OCI-LY3 (cell line): ENCODE measurements at regions not wholly inside any gene's neighbourhood (a gene's known extent, or its start where the extent isn't known, plus 50 kb on each side); places are given as distances from the start of the nearest gene placed in this dataset.

Source experiments
- H2AFZ ChIP-seq: fragments of 200-600, 300-600 bp; shearing (Covaris generic); 2 replicates; pipeline ENCODE4 v1.6.0; 2014; ENCODE audit warnings: antibody characterized with exemption, low read depth, low read length
- H3K27ac ChIP-seq: fragments of 200-600, 300-600 bp; sonication (generic); 2 replicates; pipeline ENCODE4 v1.5.1; 2014; ENCODE audit warnings: mild to moderate bottlenecking, low read length, moderate library complexity, mixed read lengths
- H3K27me3 ChIP-seq: fragments of 200-600, 300-600 bp; sonication (generic); 2 replicates; pipeline ENCODE4 v1.6.1; 2014; ENCODE audit warnings: low read depth, low read length, mixed read lengths
- H3K36me3 ChIP-seq: fragments of 200-600, 300-600 bp; sonication (generic); replicated peaks from 2 replicates; pipeline ENCODE3; 2014; ENCODE audit warnings: low read depth, low read length, mixed read lengths
- H3K4me1 ChIP-seq: fragments of 300-600, 200-600 bp; sonication (generic); 2 replicates; pipeline ENCODE4 v1.6.1; 2014; ENCODE audit warnings: low read length, mixed read lengths
- H3K4me2 ChIP-seq: fragments of 200-600, 300-600 bp; sonication (generic); 2 replicates; pipeline ENCODE4 v1.6.1; 2014; ENCODE audit warnings: low read length, mixed read lengths
- H3K4me3 ChIP-seq: fragments of 300-600, 200-600 bp; sonication (generic); 2 replicates; pipeline ENCODE4 v1.5.1; 2014; ENCODE audit warnings: antibody characterized with exemption, mild to moderate bottlenecking, low read length, moderate library complexity
- H3K79me2 ChIP-seq: fragments of 300-600, 200-600 bp; shearing (Covaris generic); 2 replicates; pipeline ENCODE4 v1.6.1; 2014; ENCODE audit warnings: mild to moderate bottlenecking, low read length, mixed read lengths
- H3K9ac ChIP-seq: fragments of 300-600, 200-600 bp; shearing (Covaris generic); 2 replicates; pipeline ENCODE4 v1.6.0; 2014; ENCODE audit warnings: mild to moderate bottlenecking, low read length, moderate library complexity
- H3K9me3 ChIP-seq: fragments of 200-600, 300-600 bp; shearing (Covaris generic); 2 replicates; pipeline ENCODE4 v1.6.1; 2014; ENCODE audit warnings: low read length, mixed read lengths; ENCODE audit not compliant: insufficient read depth
- H4K20me1 ChIP-seq: fragments of 200-600, 300-600 bp; sonication (generic); 2 replicates; pipeline ENCODE4 v1.6.1; 2016; ENCODE audit warnings: low read length, mixed read lengths; ENCODE audit not compliant: insufficient read depth
- EZH2phosphoT487 ChIP-seq: fragments of 200-600 bp; shearing (Covaris generic); IDR thresholded peaks from 2 replicates; pipeline ENCODE4 v1.6.1; 2018; ENCODE audit warnings: antibody characterized with exemption, mixed run types, low read depth
- TF ChIP-seq, protein P1 (sequence below): fragments of 200-600, 300-600 bp; sonication (generic); IDR thresholded peaks from 2 replicates; pipeline ENCODE4 v1.5.1; 2014; ENCODE audit warnings: antibody characterized with exemption, low read length, low read depth

DNA sequence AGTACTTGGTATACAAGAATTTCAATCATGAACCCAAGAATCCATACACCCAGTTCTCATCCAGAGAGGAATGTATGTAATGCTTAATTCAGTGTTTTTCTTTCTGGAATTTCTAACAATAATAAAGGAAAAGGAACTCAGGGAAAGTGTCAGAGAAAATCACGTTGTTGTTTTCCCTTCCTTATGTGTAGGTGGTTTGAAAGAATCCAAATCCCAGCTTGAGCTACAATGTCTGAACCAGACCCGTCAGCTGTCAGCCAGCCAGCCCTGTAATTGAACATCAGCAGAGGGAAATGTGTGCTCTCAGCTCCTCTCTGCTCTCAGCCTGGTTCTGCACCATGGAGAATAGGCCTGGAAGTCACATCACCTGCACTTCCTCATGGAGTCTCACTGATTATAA lies 126.5 kb downstream of the TMEM30B start:
- H3K27me3 ChIP-seq, result no peaks in the 10 kb centered on the region
- H3K79me2 ChIP-seq, result no peaks in the 10 kb centered on the region
- H3K9me3 ChIP-seq, result no peaks in the 10 kb centered on the region
- no peak overlapping the region for H3K9ac ChIP-seq
- no peaks in the 10 kb centered on the region for H3K4me1 ChIP-seq
- no peaks in the 10 kb centered on the region for H4K20me1 ChIP-seq
- no peaks in the 10 kb centered on the region for H3K36me3 ChIP-seq
- H3K4me3 ChIP-seq, result no peak overlapping the region
- no peak overlapping the region for H3K4me2 ChIP-seq
- H3K27ac ChIP-seq, result no peak overlapping the region
- no peak for TF ChIP-seq EZH2phosphoT487
- TF ChIP-seq, protein P1, sequence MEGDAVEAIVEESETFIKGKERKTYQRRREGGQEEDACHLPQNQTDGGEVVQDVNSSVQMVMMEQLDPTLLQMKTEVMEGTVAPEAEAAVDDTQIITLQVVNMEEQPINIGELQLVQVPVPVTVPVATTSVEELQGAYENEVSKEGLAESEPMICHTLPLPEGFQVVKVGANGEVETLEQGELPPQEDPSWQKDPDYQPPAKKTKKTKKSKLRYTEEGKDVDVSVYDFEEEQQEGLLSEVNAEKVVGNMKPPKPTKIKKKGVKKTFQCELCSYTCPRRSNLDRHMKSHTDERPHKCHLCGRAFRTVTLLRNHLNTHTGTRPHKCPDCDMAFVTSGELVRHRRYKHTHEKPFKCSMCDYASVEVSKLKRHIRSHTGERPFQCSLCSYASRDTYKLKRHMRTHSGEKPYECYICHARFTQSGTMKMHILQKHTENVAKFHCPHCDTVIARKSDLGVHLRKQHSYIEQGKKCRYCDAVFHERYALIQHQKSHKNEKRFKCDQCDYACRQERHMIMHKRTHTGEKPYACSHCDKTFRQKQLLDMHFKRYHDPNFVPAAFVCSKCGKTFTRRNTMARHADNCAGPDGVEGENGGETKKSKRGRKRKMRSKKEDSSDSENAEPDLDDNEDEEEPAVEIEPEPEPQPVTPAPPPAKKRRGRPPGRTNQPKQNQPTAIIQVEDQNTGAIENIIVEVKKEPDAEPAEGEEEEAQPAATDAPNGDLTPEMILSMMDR, result no peak
- H2AFZ ChIP-seq, result no peak overlapping the region

- Histone ChIP-seq H3K9me3 (no peaks in the 10 kb centered on the region), H3K4me2 (no peak overlapping the region), H3K9ac (no peak overlapping the region), H3K27me3 (no peaks in the 10 kb centered on the region), H3K27ac (no peak overlapping the region), H3K4me3 (no peak overlapping the region), H3K79me2 (no peaks in the 10 kb centered on the region), H4K20me1 (no peaks in the 10 kb centered on the region), H3K36me3 (no peaks in the 10 kb centered on the region), H2AFZ (no peak overlapping the region), H3K4me1 (no peaks in the 10 kb centered on the region)
- TF ChIP-seq, protein P1, result no peak
- no peak for TF ChIP-seq EZH2phosphoT487
Measured at GRCh38 chr14:61153914-61154545, 127.1 kb downstream of the TMEM30B start.

GRCh38 chr14:61153431-61153830 lies 127.7 kb downstream of the TMEM30B start:
- Histone ChIP-seq H3K4me1 (no peaks in the 10 kb centered on the region), H3K79me2 (no peaks in the 10 kb centered on the region), H3K4me3 (no peak overlapping the region), H3K36me3 (no peaks in the 10 kb centered on the region), H3K27ac (no peak overlapping the region), H3K9ac (no peak overlapping the region), H3K4me2 (no peak overlapping the region), H2AFZ (no peak overlapping the region), H3K9me3 (no peaks in the 10 kb centered on the region), H3K27me3 (no peaks in the 10 kb centered on the region), H4K20me1 (no peaks in the 10 kb centered on the region)
- TF ChIP-seq, protein P1, result no peak
- no peak for TF ChIP-seq EZH2phosphoT487

GRCh38 chr14:61152851-61153364 lies 128.2 kb downstream of the TMEM30B start:
- Histone ChIP-seq H3K9me3 (no peaks in the 10 kb centered on the region), H3K79me2 (no peaks in the 10 kb centered on the region), H3K4me2 (no peak overlapping the region), H4K20me1 (no peaks in the 10 kb centered on the region), H3K36me3 (no peaks in the 10 kb centered on the region), H3K27me3 (no peaks in the 10 kb centered on the region), H3K4me1 (no peaks in the 10 kb centered on the region), H3K4me3 (no peak overlapping the region), H2AFZ (no peak overlapping the region), H3K9ac (no peak overlapping the region), H3K27ac (no peak overlapping the region)
- TF ChIP-seq EZH2phosphoT487, result no peak
- TF ChIP-seq, protein P1, result no peak
